A172 (cell line): ENCODE measurements at regions not wholly inside any gene's neighbourhood (a gene's known extent, or its start where the extent isn't known, plus 50 kb on each side); places are given as distances from the start of the nearest gene placed in this dataset.

Experiments
- DNase-seq: peaks from one replicate; pipeline ENCODE4 v3.0.0-alpha.2; 2015; ENCODE audit warnings: low spot score

GRCh38 chr7:39888171-39888853 is 61.7 kb upstream of the CDK13 start:
- DNase-seq: no peak

- DNase-seq: no peak
Measured at GRCh38 chr7:39890411-39890810, 59.6 kb upstream of the CDK13 start.

GRCh38 chr7:39891894-39892293 is 58.2 kb upstream of the CDK13 start:
- no peak for DNase-seq

- DNase-seq: no peak
Measured at GRCh38 chr7:39892361-39892760, 57.7 kb upstream of the CDK13 start.

GRCh38 chr7:39894904-39895303 is 55.2 kb upstream of the CDK13 start:
- DNase-seq: no peak

GRCh38 chr7:39896840-39897239 is 53.2 kb upstream of the CDK13 start:
- no peak for DNase-seq

- DNase-seq: no peak
Measured at GRCh38 chr7:39898867-39899266, 51.2 kb upstream of the CDK13 start.
